SIG-M5 treated with dmso at 0.1 percent for 504 hours (cell line): ENCODE measurements at regions not wholly inside any gene's neighbourhood (a gene's known extent, or its start where the extent isn't known, plus 50 kb on each side); places are given as distances from the start of the nearest gene placed in this dataset.

Source experiments
- DNase-seq: peaks from one replicate; lab custom pipeline; 2025; ENCODE audit not compliant: unreplicated experiment; lab: John Stamatoyannopoulos, UW

- DNase-seq = no peak
Measured at GRCh38 chr6:126285871-126286365, 54.0 kb upstream of the CENPW start.
